SK-N-SH (cell line): ENCODE measurements at regions not wholly inside any gene's neighbourhood (a gene's known extent, or its start where the extent isn't known, plus 50 kb on each side); places are given as distances from the start of the nearest gene placed in this dataset.

ENCODE experiments used
- CTCF ChIA-PET: fragments of 300-600, 350-600 bp; formaldehyde crosslinking; extraction: SDS; loops from one replicate; lab custom pipeline; 2021; lab: Yijun Ruan, JAX
- POLR2A ChIA-PET: fragments of 350-600 bp; sonication (Branson Sonifier 250); formaldehyde crosslinking; extraction: SDS; loops from one replicate; lab custom pipeline; 2020; ENCODE audit warnings: antibody characterized with exemption, inconsistent platforms; lab: Yijun Ruan, JAX
- DNase-seq: peaks from one replicate; pipeline ENCODE4 v3.0.0; 2012
- H2AFZ ChIP-seq: fragments of 200-600 bp; sonication (generic); 2 replicates; pipeline ENCODE4 v1.8.1; 2016; ENCODE audit warnings: antibody characterized with exemption, mild to moderate bottlenecking, low read depth
- H3F3A ChIP-seq: fragments of 200-600 bp; sonication (generic); replicated peaks from 2 replicates; pipeline ENCODE3; 2016; ENCODE audit warnings: antibody characterized with exemption, mild to moderate bottlenecking; ENCODE audit not compliant: insufficient read depth
- H3K27ac ChIP-seq, 2 experiments: fragments of 200-500 bp in 1 of 2; fragments of 200-600 bp in 1 of 2; sonication (Bioruptor generic) in 1 of 2; sonication (generic), shearing (Covaris generic) in 1 of 2; 2 replicates each; pipeline versions ENCODE4 v1.5.1 to v1.6.1; 2014 to 2016; ENCODE audit warnings: low read depth in 2 of 2, inconsistent platforms in 1 of 2, low read length in 1 of 2, mild to moderate bottlenecking in 1 of 2, mixed read lengths in 1 of 2
- H3K27me3 ChIP-seq: fragments of 200-600 bp; sonication (generic), shearing (Covaris generic); 2 replicates; pipeline ENCODE4 v1.6.1; 2016; ENCODE audit warnings: mixed run types; ENCODE audit not compliant: insufficient read depth
- H3K36me3 ChIP-seq, 2 experiments: fragments of 200-500 bp in 1 of 2; fragments of 200-600 bp in 1 of 2; sonication (Bioruptor generic) in 1 of 2; sonication (generic) in 1 of 2; replicated peaks in 1 of 2; 2 replicates each; pipeline versions ENCODE3 to v1.5.1; 2014 to 2016; ENCODE audit warnings: low read length in 1 of 2, mild to moderate bottlenecking in 1 of 2; ENCODE audit not compliant: insufficient read depth in 2 of 2, control insufficient read depth in 1 of 2
- H3K4me1 ChIP-seq, 2 experiments: fragments of 200-500 bp in 1 of 2; fragments of 200-600 bp in 1 of 2; sonication (Bioruptor generic) in 1 of 2; sonication (generic), shearing (Covaris generic) in 1 of 2; 2 replicates each; pipeline versions ENCODE4 v1.5.1 to v1.6.1; 2014 to 2016; ENCODE audit warnings: low read depth in 1 of 2, low read length in 1 of 2, mixed run types in 1 of 2; ENCODE audit not compliant: insufficient read depth in 2 of 2, control insufficient read depth in 1 of 2
- H3K4me2 ChIP-seq: fragments of 200-600 bp; sonication (generic), shearing (Covaris generic); 2 replicates; pipeline ENCODE4 v1.6.1; 2017; ENCODE audit warnings: mixed run types
- H3K4me3 ChIP-seq, 2 experiments: fragments of 200-500 bp in 1 of 2; fragments of 200-600 bp in 1 of 2; sonication (Bioruptor generic) in 1 of 2; sonication (generic), shearing (Covaris generic) in 1 of 2; 2 replicates each; pipeline versions ENCODE4 v1.5.1 to v1.8.1; 2014 to 2016; ENCODE audit warnings: low read depth in 2 of 2, inconsistent platforms in 1 of 2, low read length in 1 of 2, mild to moderate bottlenecking in 1 of 2, mixed read lengths in 1 of 2, moderate library complexity in 1 of 2
- H3K79me2 ChIP-seq: fragments of 200-600 bp; sonication (generic); 2 replicates; pipeline ENCODE4 v1.8.1; 2017; ENCODE audit warnings: mild to moderate bottlenecking; ENCODE audit not compliant: insufficient read depth
- H3K9ac ChIP-seq: fragments of 200-600 bp; sonication (generic); 2 replicates; pipeline ENCODE4 v1.6.1; 2017; ENCODE audit warnings: mixed run types
- H3K9me2 ChIP-seq: fragments of 200-600 bp; sonication (generic); 2 replicates; pipeline ENCODE4 v1.6.1; 2017; ENCODE audit warnings: mixed run types
- H3K9me3 ChIP-seq: fragments of 200-600 bp; sonication (generic); 2 replicates; pipeline ENCODE4 v1.6.1; 2017; ENCODE audit warnings: mixed run types, mild to moderate bottlenecking, moderate library complexity
- H4K20me1 ChIP-seq: fragments of 200-600 bp; sonication (generic); 2 replicates; pipeline ENCODE4 v1.6.1; 2017; ENCODE audit warnings: mild to moderate bottlenecking, mixed run types; ENCODE audit not compliant: insufficient read depth
- EP300 ChIP-seq, 2 experiments: IDR thresholded peaks; 2 replicates each; pipeline versions ENCODE4 v1.4.0 to v1.6.1; 2012; ENCODE audit warnings: borderline replicate concordance in 1 of 2, low read depth in 1 of 2, low read length in 1 of 2
- EZH2phosphoT487 ChIP-seq: fragments of 200-600 bp; sonication (generic); IDR thresholded peaks from 2 replicates; pipeline ENCODE4 v1.6.1; 2017; ENCODE audit warnings: low read depth, mixed run types, mild to moderate bottlenecking, antibody characterized with exemption, moderate library complexity, borderline replicate concordance
- FOSL2 ChIP-seq: IDR thresholded peaks from 2 replicates; pipeline ENCODE4 v1.4.0; 2012; ENCODE audit warnings: low read depth, mild to moderate bottlenecking, moderate library complexity, borderline replicate concordance
- FOXJ3 ChIP-seq: sonication (generic); formaldehyde crosslinking; IDR thresholded peaks from 2 replicates; pipeline ENCODE4 v1.5.1; 2020; ENCODE audit warnings: mild to moderate bottlenecking, missing genetic modification reagents
- FOXM1 ChIP-seq: IDR thresholded peaks from 2 replicates; pipeline ENCODE4 v1.4.0; 2012; ENCODE audit warnings: low read depth, mild to moderate bottlenecking
- GABPA ChIP-seq: IDR thresholded peaks from 2 replicates; pipeline ENCODE4 v1.4.0; 2012; ENCODE audit warnings: low read depth, mild to moderate bottlenecking
- GATA2 ChIP-seq: sonication (generic); formaldehyde crosslinking; IDR thresholded peaks from 2 replicates; pipeline ENCODE4 v1.5.0; 2020; ENCODE audit warnings: mild to moderate bottlenecking, missing genetic modification reagents
- MEF2A ChIP-seq: IDR thresholded peaks from 2 replicates; pipeline ENCODE4 v1.4.0; 2012; ENCODE audit warnings: low read depth, borderline replicate concordance
- MXI1 ChIP-seq: IDR thresholded peaks from 2 replicates; pipeline ENCODE4 v1.6.1; 2012; ENCODE audit warnings: mild to moderate bottlenecking, low read depth, low read length, improper control_type of control experiment
- NRF1 ChIP-seq: IDR thresholded peaks from 2 replicates; pipeline ENCODE4 v1.6.1; 2012; ENCODE audit warnings: low read depth, mild to moderate bottlenecking, low read length
- RCOR1 ChIP-seq: fragments of 150-350 bp; IDR thresholded peaks from 2 replicates; pipeline ENCODE4 v1.6.1; 2017; ENCODE audit warnings: antibody characterized with exemption, low read length
- RFX5 ChIP-seq: IDR thresholded peaks from 2 replicates; pipeline ENCODE4 v1.6.1; 2012; ENCODE audit warnings: mild to moderate bottlenecking, improper control_type of control experiment, low read length
- RXRA ChIP-seq: IDR thresholded peaks from 2 replicates; pipeline ENCODE4 v1.4.0; 2012; ENCODE audit warnings: low read depth, mild to moderate bottlenecking, borderline replicate concordance
- SIN3A ChIP-seq: IDR thresholded peaks from 2 replicates; pipeline ENCODE4 v1.6.1; 2012; ENCODE audit warnings: low read depth, mild to moderate bottlenecking, low read length, moderate library complexity, borderline replicate concordance
- SMC3 ChIP-seq: IDR thresholded peaks from 2 replicates; pipeline ENCODE4 v1.6.1; 2012; ENCODE audit warnings: low read depth, low read length, improper control_type of control experiment
- TAF1 ChIP-seq: IDR thresholded peaks from 2 replicates; pipeline ENCODE4 v1.6.1; 2012; ENCODE audit warnings: low read depth, mild to moderate bottlenecking, low read length, moderate library complexity, borderline replicate concordance
- TCF12 ChIP-seq: IDR thresholded peaks from 2 replicates; pipeline ENCODE4 v1.4.0; 2012
- TEAD4 ChIP-seq: IDR thresholded peaks from 2 replicates; pipeline ENCODE4 v1.4.0; 2012; ENCODE audit warnings: mild to moderate bottlenecking, borderline replicate concordance; ENCODE audit not compliant: insufficient read depth
- YY1 ChIP-seq: IDR thresholded peaks from 2 replicates; pipeline ENCODE4 v1.4.0; 2012; ENCODE audit warnings: low read depth, mild to moderate bottlenecking
- WGBS: methylation state at CpG from one replicate; pipeline ENCODE4 v1.1.6; 2017; ENCODE audit warnings: low lambda C conversion rate; 5-methylcytosine and 5-hydroxymethylcytosine counted together
- TF ChIP-seq, protein P1 (sequence below): IDR thresholded peaks from 2 replicates; pipeline ENCODE4; 2012
- TF ChIP-seq, protein P2 (sequence below): IDR thresholded peaks from 2 replicates; pipeline ENCODE4 v1.4.0; 2012; ENCODE audit warnings: low read depth, borderline replicate concordance
- TF ChIP-seq, protein P3 (sequence below): IDR thresholded peaks from 2 replicates; pipeline ENCODE4 v1.6.1; 2012; ENCODE audit warnings: mild to moderate bottlenecking, low read depth, low read length, moderate library complexity

DNA sequence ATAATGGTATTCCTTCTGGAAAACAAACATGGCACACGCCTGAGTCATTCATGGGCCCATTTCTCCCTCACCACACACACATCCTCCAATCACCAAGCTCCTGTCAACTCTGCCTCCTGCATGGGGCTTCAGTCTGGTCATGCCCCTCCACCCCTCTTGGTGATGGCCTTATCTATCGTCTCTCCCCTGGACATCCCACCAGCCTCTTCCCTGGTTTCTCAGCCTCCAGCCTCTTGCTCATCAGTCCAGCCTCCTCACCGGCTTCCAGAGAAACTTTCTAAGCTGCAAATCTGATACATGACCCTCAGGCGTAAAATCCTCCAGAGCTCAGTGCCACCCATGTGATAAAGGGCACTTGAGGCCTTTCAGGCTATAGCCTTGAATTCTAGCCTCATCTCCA lies 243.9 kb downstream of the FOXD2 start:
- no peaks in the 10 kb centered on the region for H3K9me3 ChIP-seq
- H3K36me3 ChIP-seq: no peaks in the 10 kb centered on the region
- H3K27me3 ChIP-seq: 0 out of 2 replicates have a peak, but pooled peaks cover 5% of the 10 kb centered on the region
- CTCF ChIA-PET: interaction anchor here (0.6 to 1.9 kb wide), 4 partner anchors 46 to 249 kb away, joined by 3 to 5 read pairs (median 4); partner anchors contain the start of gene FOXD2
- POLR2A ChIA-PET: no interaction called here
- no peak for DNase-seq
- H3K4me3 ChIP-seq: no peak overlapping the region
- H3K9me2 ChIP-seq: no peaks in the 10 kb centered on the region
- 50% methylated on average over 4 of the region's 4 CpGs for WGBS
- H4K20me1 ChIP-seq: no peaks in the 10 kb centered on the region
- H3K4me2 ChIP-seq: no peak overlapping the region
- TF ChIP-seq TAF1 (no peak), MEF2A (no peak), EP300 (IDR thresholded peaks at IDR 0.05; ENCODE audit: borderline replicate concordance in 1 of 2, low read depth in 1 of 2, low read length in 1 of 2) (no peak), RCOR1 (no peak), GATA2 (no peak), FOSL2 (no peak), TEAD4 (no peak), YY1 (no peak)
- TF ChIP-seq, protein P1, sequence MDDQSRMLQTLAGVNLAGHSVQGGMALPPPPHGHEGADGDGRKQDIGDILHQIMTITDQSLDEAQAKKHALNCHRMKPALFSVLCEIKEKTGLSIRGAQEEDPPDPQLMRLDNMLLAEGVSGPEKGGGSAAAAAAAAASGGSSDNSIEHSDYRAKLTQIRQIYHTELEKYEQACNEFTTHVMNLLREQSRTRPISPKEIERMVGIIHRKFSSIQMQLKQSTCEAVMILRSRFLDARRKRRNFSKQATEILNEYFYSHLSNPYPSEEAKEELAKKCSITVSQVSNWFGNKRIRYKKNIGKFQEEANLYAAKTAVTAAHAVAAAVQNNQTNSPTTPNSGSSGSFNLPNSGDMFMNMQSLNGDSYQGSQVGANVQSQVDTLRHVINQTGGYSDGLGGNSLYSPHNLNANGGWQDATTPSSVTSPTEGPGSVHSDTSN: no peak
- TF ChIP-seq, all 33 proteins: peak for 0
- H3K9ac ChIP-seq: no peak overlapping the region
- H3F3A ChIP-seq: no peaks in the 10 kb centered on the region
- no peaks in the 10 kb centered on the region for H3K79me2 ChIP-seq
- H3K4me1 ChIP-seq: peaks cover 0 to 9% of the 10 kb centered on the region in 2 experiments; a peak in 1 of 4 replicates
- H2AFZ ChIP-seq: no peak overlapping the region
- H3K27ac ChIP-seq: no peak overlapping the region

DNA sequence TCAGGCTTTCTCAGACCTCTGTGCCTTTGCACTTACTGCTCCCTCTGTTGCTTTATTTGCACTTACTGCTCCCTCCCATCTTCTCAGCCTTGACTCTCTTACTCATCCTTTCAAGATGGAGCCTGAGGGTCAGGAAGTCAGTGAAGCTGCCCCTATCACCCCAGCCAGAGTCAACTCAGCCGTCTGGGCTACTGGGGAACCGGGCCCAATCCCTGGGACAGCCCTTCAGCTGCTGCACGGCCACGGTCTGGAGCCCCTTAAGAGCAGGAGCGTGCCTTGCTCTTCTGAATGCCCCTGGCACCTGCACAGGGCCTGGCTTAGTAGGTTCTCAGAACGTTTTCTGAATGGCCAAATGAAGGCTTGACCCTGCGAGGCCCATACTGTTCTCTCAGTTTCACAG lies 244.4 kb downstream of the FOXD2 start:
- Histone ChIP-seq H3K27me3 (0 out of 2 replicates have a peak, but pooled peaks cover 5% of the 10 kb centered on the region), H3K4me2 (no peak overlapping the region), H3K27ac (no peak overlapping the region), H4K20me1 (no peaks in the 10 kb centered on the region), H3K9me2 (no peaks in the 10 kb centered on the region), H2AFZ (no peak overlapping the region), H3K9ac (no peak overlapping the region), H3K79me2 (no peaks in the 10 kb centered on the region), H3K36me3 (no peaks in the 10 kb centered on the region), H3F3A (no peaks in the 10 kb centered on the region), H3K4me3 (no peak overlapping the region), H3K9me3 (no peaks in the 10 kb centered on the region), H3K4me1 (peaks cover 0 to 13% of the 10 kb centered on the region in 2 experiments; a peak in 1 of 4 replicates)
- ChIA-PET POLR2A (no interaction called here), CTCF (interaction anchor here (1.0 to 1.9 kb wide), 2 partner anchors 245 to 250 kb away, joined by 3 to 5 read pairs; partner anchors contain the start of gene FOXD2)
- 43% methylated on average over 7 of the region's 7 CpGs for WGBS
- TF ChIP-seq SIN3A: no peak
- no peak for TF ChIP-seq TEAD4
- TF ChIP-seq TCF12: no peak
- TF ChIP-seq, protein P2, sequence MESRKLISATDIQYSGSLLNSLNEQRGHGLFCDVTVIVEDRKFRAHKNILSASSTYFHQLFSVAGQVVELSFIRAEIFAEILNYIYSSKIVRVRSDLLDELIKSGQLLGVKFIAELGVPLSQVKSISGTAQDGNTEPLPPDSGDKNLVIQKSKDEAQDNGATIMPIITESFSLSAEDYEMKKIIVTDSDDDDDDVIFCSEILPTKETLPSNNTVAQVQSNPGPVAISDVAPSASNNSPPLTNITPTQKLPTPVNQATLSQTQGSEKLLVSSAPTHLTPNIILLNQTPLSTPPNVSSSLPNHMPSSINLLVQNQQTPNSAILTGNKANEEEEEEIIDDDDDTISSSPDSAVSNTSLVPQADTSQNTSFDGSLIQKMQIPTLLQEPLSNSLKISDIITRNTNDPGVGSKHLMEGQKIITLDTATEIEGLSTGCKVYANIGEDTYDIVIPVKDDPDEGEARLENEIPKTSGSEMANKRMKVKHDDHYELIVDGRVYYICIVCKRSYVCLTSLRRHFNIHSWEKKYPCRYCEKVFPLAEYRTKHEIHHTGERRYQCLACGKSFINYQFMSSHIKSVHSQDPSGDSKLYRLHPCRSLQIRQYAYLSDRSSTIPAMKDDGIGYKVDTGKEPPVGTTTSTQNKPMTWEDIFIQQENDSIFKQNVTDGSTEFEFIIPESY: no peak
- no peak for TF ChIP-seq RCOR1
- no peak for TF ChIP-seq EP300 (IDR thresholded peaks at IDR 0.05; ENCODE audit: borderline replicate concordance in 1 of 2, low read depth in 1 of 2, low read length in 1 of 2)
- no peak for TF ChIP-seq GATA2
- TF ChIP-seq EZH2phosphoT487: no peak
- TF ChIP-seq SMC3: no peak
- TF ChIP-seq YY1: no peak
- TF ChIP-seq NRF1: no peak
- no peak for TF ChIP-seq RXRA
- TF ChIP-seq RFX5: no peak
- no peak for TF ChIP-seq FOXM1
- TF ChIP-seq, protein P3, sequence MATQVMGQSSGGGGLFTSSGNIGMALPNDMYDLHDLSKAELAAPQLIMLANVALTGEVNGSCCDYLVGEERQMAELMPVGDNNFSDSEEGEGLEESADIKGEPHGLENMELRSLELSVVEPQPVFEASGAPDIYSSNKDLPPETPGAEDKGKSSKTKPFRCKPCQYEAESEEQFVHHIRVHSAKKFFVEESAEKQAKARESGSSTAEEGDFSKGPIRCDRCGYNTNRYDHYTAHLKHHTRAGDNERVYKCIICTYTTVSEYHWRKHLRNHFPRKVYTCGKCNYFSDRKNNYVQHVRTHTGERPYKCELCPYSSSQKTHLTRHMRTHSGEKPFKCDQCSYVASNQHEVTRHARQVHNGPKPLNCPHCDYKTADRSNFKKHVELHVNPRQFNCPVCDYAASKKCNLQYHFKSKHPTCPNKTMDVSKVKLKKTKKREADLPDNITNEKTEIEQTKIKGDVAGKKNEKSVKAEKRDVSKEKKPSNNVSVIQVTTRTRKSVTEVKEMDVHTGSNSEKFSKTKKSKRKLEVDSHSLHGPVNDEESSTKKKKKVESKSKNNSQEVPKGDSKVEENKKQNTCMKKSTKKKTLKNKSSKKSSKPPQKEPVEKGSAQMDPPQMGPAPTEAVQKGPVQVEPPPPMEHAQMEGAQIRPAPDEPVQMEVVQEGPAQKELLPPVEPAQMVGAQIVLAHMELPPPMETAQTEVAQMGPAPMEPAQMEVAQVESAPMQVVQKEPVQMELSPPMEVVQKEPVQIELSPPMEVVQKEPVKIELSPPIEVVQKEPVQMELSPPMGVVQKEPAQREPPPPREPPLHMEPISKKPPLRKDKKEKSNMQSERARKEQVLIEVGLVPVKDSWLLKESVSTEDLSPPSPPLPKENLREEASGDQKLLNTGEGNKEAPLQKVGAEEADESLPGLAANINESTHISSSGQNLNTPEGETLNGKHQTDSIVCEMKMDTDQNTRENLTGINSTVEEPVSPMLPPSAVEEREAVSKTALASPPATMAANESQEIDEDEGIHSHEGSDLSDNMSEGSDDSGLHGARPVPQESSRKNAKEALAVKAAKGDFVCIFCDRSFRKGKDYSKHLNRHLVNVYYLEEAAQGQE: no peak
- TF ChIP-seq TAF1: no peak
- no peak for TF ChIP-seq GABPA
- no peak for TF ChIP-seq MXI1
- no peak for TF ChIP-seq FOXJ3 (CRISPR knock-in tag)
- DNase-seq: no peak
